Activated naive CD8-positive, alpha-beta T cell treated with anti-CD3 and anti-CD28 coated beads, Interleukin-2, amount 50 U/mL, for 24 hours (primary cell): ENCODE measurements at regions not wholly inside any gene's neighbourhood (a gene's known extent, or its start where the extent isn't known, plus 50 kb on each side); places are given as distances from the start of the nearest gene placed in this dataset.
"Not testable (repeated sequence)": the region's sequence is repeated elsewhere in the genome, so short reads cannot be mapped to it uniquely, and the experiment has no call there.

Source experiments
- ATAC-seq: fragments of 150-1000 bp; cut with Tn5 transposase; one replicate; pipeline ENCODE4 v1.10.0; 2021
- DNase-seq: peaks from one replicate; pipeline ENCODE4 v3.0.0; 2021
- H3K27ac Mint-ChIP-seq: one replicate; pipeline ENCODE4 v1.8.0; 2021; ENCODE audit warnings: mild to moderate bottlenecking, mixed read lengths
- H3K27me3 Mint-ChIP-seq: one replicate; pipeline ENCODE4 v1.8.0; 2021; ENCODE audit warnings: mixed read lengths
- H3K36me3 Mint-ChIP-seq: one replicate; pipeline ENCODE4 v1.8.0; 2021; ENCODE audit warnings: low read depth, mixed read lengths
- H3K4me1 Mint-ChIP-seq: one replicate; pipeline ENCODE4 v1.8.0; 2021; ENCODE audit warnings: mixed read lengths
- H3K4me3 Mint-ChIP-seq: one replicate; pipeline ENCODE4 v1.8.0; 2021; ENCODE audit warnings: mild to moderate bottlenecking, moderate library complexity, mixed read lengths
- H3K9me3 Mint-ChIP-seq: one replicate; pipeline ENCODE4 v1.8.0; 2021; ENCODE audit warnings: mixed read lengths

DNA sequence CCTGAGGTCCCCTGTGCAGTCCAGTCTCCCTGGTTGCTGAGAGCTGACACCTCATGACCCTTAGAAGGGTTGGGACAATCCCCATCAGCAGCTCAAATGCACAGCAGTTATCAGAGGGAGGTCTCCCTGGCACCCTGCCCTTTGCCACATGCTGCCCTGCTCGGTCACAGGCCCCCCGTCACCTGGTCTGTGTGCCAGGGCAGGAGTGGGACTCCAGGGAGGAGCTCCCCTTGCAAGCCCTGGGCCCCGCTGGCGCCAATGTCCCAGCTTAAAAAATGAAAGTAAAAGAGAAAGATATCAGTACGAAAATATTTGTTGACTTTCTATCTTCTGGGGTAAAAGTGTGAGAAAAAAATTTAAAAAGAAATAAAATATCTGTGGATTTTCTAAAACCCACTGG, 68.1 kb upstream of the SLC22A16 start:
- no peak for DNase-seq
- H3K9me3 Mint-ChIP-seq, result peaks cover 12% of the 10 kb centered on the region
- peaks cover 9% of the 10 kb centered on the region for H3K27me3 Mint-ChIP-seq
- no peaks in the 10 kb centered on the region for H3K36me3 Mint-ChIP-seq
- ATAC-seq, result no peak
- peaks cover 9% of the 10 kb centered on the region for H3K4me1 Mint-ChIP-seq
- no peak overlapping the region for H3K27ac Mint-ChIP-seq
- H3K4me3 Mint-ChIP-seq, result no peak overlapping the region

DNA sequence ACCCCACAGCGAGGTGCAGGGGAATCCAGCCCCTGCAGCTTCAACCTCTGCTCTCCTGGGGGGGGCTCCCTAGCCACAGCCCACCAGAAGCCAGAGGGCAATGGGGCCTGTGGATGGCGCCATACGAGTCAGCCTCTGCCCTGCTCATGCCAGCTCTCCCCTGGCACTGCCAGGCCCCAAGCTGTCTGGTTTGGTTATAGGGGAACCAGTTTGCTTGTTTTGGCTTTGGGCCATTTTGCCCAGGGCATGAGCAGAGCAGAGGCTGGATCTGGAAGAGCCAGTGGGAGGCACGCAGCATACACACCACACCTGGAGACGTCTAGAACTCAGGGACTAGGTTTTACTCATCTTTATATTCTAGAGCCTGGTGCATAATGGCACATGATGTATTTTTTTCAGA, 66.7 kb upstream of the SLC22A16 start:
- Mint-ChIP-seq H3K4me3 (no peak overlapping the region), H3K27ac (no peak overlapping the region), H3K4me1 (peaks cover 9% of the 10 kb centered on the region), H3K27me3 (peaks cover 9% of the 10 kb centered on the region), H3K36me3 (no peaks in the 10 kb centered on the region), H3K9me3 (peaks cover 16% of the 10 kb centered on the region)
- no peak for DNase-seq
- no peak for ATAC-seq

DNA sequence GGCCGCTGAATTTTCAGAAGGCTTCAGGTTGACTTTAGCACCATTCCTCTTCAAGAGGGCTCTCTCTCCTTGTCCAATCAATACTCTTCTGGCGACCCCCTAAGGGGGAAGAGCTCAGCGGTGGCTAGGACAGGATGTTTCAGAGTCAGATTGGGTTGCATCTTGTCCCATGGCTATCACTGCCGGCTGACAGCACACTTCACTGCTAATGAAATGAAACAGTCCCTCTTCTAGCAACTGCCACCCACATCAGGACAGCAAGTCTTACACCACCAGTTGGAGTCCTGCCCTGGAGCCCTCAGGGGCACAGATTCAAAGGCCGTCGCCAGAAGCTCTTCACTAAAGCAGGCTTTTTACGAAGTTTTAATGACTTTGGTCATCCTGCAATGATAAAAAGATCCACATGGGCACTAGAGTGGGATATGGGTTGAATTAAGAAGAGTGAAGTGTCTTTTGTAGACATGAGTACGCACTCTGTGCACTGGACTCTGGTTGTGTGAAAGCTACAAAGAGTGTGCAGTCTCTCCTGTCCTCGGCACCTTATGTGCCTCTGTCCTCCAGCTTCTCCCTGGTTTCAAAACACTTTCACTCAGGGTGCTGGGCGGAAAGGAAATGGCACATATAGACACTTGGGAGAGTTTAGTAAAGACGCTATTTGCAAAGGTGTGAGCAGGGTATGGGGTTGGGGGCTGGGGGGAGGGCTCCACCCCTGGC, 66.1 kb upstream of the SLC22A16 start:
- H3K36me3 Mint-ChIP-seq, result no peaks in the 10 kb centered on the region
- no peak overlapping the region for H3K27ac Mint-ChIP-seq
- ATAC-seq (no peak), DNase-seq (no peak)
- peaks cover 16% of the 10 kb centered on the region for H3K9me3 Mint-ChIP-seq
- peaks cover 16% of the 10 kb centered on the region for H3K4me1 Mint-ChIP-seq
- H3K27me3 Mint-ChIP-seq, result peaks cover 9% of the 10 kb centered on the region
- no peak overlapping the region for H3K4me3 Mint-ChIP-seq

DNA sequence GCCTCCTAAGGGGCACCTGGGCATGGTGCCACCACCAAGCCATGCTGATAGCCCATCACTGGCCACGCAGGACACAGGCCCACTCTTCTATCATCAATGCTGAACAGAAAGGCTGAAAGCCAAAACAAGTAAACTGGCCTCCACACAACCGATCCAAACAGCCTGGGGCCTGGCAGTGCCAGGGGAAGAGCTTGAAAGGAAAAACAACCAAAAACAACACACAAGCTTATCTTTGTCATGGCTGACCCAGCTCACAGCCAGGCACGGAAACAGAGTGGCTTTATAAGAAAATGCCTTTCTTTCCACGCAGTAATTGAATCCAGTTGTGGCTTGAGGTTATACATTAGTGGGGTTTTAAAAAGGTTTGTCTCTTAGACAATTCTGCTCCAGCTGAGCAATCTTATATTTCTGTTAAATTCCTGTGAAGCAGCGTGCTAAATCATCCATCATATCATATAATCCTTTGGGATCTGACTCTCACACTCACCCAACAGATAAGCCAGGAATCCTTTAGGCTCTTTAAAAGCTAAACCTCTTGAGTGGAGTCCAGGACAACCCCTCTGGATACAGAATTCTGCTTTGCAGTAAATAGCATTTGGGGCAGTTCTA, 65.4 kb upstream of the SLC22A16 start:
- Mint-ChIP-seq H3K4me1 (peaks cover 22% of the 10 kb centered on the region), H3K27ac (no peak overlapping the region), H3K27me3 (peaks cover 9% of the 10 kb centered on the region), H3K9me3 (peaks cover 15% of the 10 kb centered on the region), H3K36me3 (no peaks in the 10 kb centered on the region), H3K4me3 (no peak overlapping the region)
- ATAC-seq (no peak), DNase-seq (no peak)

DNA sequence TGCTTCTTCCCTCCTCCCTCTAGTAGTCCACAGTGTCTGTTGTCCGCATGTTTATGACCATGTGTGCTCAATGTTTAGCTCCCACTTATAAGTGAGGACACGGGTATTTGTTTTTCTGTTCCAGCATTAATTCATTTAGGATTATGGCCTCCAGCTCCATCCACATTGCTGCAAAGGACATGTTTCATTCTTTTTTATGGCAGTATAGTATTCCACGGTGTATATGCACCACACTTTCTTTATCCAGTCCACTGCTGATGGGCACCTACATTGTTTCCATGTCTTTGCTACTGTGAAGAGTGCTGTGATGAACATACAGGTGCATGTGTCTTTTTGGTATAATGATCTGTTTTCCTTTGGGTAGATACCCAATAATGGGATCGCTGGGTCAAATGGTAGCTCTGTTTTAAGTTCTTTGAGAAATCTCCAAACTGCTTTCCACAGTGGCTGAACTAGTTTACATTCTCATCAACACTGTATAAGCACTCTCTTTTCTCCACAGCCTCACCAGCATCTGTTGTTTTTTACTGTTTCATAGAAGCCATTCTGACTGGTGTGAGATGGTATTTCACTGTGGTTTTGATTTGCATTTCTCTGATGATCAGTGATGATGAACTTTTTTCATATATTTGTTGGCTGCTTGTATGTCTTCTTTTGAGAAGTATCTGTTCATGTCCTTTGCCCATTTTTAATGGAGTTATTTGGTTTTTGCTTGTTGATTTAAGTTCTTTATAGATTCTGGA, 63.0 kb upstream of the SLC22A16 start:
- H3K27ac Mint-ChIP-seq, H3K9me3 Mint-ChIP-seq, DNase-seq, H3K36me3 Mint-ChIP-seq, ATAC-seq, H3K27me3 Mint-ChIP-seq, H3K4me3 Mint-ChIP-seq: not testable (repeated sequence)
- peaks cover 38% of the 10 kb centered on the region for H3K4me1 Mint-ChIP-seq

DNA sequence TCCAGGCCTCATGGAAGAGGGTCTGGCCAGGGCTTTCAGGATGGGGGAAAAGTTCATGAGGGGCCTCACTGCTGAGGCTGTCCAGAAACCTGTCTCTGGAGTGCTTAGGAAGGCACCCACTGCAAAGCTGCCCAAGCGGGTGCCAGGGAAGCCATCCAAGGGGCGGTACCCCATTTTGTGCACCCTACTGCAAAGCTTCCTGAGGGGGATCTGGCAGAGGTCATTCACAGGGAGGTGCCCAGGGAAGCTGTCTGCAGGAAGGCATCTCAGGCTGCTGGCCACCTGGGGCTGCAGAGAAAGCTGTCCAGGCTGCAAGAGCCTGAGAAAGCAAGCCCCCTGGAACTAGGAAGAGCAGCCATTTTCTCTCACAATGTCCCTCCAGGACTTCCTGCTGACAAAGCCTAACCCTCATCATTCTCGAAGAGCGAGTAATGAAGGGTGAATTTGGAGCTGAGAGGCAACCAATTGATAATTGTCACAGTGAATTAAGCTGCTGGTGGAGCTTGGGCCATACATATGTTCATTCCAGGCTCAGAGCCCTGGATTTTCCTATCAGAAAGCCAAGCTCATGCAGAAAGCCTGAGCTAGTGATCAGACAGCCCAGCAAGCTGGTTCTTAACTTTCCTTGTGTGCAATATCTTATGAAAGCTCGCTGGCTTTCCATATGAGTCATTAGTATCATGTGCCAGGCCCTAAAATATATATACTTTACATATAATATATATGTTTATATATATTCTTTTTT, 62.2 kb upstream of the SLC22A16 start:
- no peak overlapping the region for H3K4me3 Mint-ChIP-seq
- H3K27me3 Mint-ChIP-seq, result peaks cover 3% of the 10 kb centered on the region
- H3K36me3 Mint-ChIP-seq, result no peaks in the 10 kb centered on the region
- H3K9me3 Mint-ChIP-seq, result peaks cover 4% of the 10 kb centered on the region
- no peak overlapping the region for H3K27ac Mint-ChIP-seq
- ATAC-seq (no peak), DNase-seq (no peak)
- H3K4me1 Mint-ChIP-seq, result peaks cover 36% of the 10 kb centered on the region

DNA sequence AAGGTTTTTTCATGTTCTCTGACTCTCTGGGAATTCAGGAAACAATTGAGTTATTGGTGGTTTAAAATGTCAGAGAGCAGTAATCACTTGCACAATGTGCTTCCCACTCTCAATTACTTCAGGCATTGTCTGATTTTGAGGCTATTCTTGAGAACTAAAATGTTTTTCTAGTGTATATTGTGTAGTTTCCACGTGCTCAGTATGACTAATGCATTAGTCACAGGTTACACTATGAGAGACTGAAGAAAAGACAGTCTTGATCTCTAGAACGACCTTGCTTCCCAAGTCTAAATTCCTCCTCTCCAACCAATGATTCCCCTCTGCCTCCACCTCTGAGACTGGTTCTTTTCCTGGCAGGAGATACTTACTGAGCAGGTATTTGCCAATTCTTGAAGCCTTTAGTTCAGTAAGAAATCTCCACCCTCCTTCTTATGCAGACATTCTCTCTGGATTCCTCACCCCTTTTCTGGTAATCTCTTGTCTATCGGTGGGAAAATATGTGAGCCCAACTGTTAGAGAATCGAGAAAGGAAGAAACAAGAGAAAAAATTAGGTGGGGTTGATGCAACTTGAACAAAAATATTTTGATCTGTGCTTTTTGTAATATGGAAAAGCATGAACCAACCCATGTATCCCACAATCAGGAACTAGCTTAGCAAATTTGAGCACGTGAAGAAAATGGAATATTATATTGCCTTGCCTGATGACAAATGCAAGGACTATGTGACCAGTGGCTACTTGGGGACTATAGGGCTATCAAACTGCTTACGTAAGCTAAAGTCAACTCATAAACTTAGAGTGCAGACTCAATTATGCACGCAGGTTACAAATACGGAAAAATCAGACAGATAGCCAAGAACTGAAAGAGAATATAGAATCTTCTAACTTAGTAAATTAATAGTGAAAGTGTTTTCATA, 61.1 kb upstream of the SLC22A16 start:
- Mint-ChIP-seq H3K27ac (no peak overlapping the region), H3K27me3 (peaks cover 3% of the 10 kb centered on the region), H3K4me1 (peaks cover 33% of the 10 kb centered on the region), H3K4me3 (no peak overlapping the region), H3K9me3 (peaks cover 4% of the 10 kb centered on the region), H3K36me3 (no peaks in the 10 kb centered on the region)
- ATAC-seq, result peak; percentile 92
- no peak for DNase-seq

DNA sequence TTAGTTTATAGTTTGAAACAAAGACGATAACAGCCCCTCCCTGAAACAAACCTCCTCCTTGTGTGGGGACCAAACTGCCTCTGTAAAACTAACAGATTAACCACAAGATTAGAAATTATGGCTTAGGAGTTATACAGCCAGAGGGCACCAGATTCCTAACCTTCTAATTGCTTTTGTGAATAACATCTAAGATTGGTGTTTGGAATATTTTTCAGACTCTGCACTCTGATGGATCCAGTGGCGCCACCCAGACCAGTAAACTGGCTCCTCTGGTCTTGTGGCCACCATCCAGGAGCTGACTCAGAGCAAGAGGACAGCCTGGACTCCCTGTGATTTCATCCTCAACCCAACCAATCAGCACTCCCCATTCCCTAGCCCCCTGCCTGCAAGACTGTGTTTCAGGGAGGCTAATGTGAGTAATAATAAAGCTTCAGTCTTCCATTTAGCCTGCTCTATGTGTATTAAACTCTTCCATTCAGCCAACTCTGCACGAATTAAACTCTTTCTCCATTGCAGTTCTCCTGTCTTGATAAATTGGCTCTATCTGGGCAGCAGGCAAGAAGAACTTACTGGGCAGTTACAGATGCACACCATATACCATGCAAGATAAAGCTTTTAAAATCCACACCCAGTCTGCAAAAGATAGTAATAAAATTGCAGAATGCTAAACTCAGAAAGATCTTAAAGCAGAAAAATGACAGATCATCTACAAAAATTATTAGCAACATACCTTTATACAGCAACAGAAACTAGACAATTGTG, 58.5 kb upstream of the SLC22A16 start:
- no peaks in the 10 kb centered on the region for H3K36me3 Mint-ChIP-seq
- no peak overlapping the region for H3K27ac Mint-ChIP-seq
- no peak overlapping the region for H3K4me3 Mint-ChIP-seq
- peaks cover 33% of the 10 kb centered on the region for H3K4me1 Mint-ChIP-seq
- peaks cover 4% of the 10 kb centered on the region for H3K9me3 Mint-ChIP-seq
- DNase-seq, result no peak
- H3K27me3 Mint-ChIP-seq, result peaks cover 3% of the 10 kb centered on the region
- ATAC-seq, result no peak

DNA sequence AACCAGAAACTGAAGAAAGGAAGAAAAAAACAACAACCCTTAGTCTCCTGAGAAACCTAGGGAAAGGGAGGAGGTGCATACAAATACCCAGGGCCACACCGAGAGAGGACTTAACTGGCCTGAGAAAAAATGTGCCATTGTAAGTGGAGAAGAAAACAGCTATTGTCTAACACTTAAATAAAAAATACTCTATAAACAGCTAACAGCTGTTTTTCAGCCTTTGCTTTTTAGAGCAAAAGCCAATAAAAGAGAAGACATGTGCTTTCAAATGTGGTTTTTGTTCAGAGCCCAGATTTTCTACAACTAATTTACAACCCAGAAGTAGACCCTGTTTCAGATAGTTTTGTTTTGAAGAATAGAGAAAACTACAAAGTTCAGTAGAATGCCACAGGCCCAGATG, 56.0 kb upstream of the SLC22A16 start:
- Mint-ChIP-seq H3K4me1 (peaks cover 25% of the 10 kb centered on the region), H3K27ac (no peak overlapping the region), H3K9me3 (no peaks in the 10 kb centered on the region), H3K36me3 (no peaks in the 10 kb centered on the region), H3K27me3 (peaks cover 6% of the 10 kb centered on the region), H3K4me3 (no peak overlapping the region)
- no peak for DNase-seq
- ATAC-seq, result no peak

DNA sequence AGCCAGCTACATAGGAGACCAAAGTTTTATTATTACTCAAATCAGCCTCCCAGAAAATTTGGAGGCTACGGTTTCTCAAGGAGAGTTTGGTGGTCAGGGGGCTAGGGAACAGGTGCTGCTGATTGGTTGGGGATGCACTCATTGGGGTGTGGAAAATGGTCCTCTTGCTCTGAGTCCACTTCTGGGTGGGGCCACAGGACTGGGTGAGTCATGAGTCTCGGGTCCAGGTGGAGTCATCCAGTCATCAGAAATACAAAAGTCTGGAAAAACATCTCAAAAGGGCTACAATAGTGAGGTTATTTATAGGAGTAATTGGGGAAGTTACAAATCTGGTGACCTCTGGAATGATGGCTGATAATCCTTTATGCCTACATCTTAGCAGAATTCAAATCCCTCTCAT, 54.3 kb upstream of the SLC22A16 start:
- Mint-ChIP-seq H3K4me1 (peaks cover 8% of the 10 kb centered on the region), H3K27ac (no peak overlapping the region), H3K27me3 (peaks cover 6% of the 10 kb centered on the region), H3K36me3 (no peaks in the 10 kb centered on the region), H3K4me3 (no peak overlapping the region), H3K9me3 (no peaks in the 10 kb centered on the region)
- no peak for ATAC-seq
- no peak for DNase-seq

DNA sequence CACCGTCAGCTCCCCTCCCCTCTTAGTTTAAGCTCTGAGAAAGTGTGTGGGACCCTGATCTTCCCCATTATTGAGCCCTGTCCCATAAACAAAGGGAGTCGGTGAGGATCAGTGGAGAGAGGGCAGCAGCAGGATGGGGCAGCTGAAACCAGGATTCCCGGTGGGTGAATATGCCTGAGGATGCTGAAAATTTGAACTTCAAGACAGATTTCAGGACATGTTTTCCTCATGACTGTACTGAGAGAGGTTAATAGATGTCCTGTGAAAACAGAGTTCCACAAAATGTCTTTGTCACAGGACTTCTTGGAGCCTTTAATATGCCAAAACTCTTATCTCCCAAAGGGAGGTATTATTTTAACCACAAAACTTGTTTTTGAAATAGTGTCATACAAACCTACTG, 53.5 kb upstream of the SLC22A16 start:
- H3K4me3 Mint-ChIP-seq, result no peak overlapping the region
- peaks cover 5% of the 10 kb centered on the region for H3K4me1 Mint-ChIP-seq
- H3K27me3 Mint-ChIP-seq, result peaks cover 6% of the 10 kb centered on the region
- DNase-seq (no peak), ATAC-seq (no peak)
- H3K27ac Mint-ChIP-seq, result no peak overlapping the region
- no peaks in the 10 kb centered on the region for H3K9me3 Mint-ChIP-seq
- H3K36me3 Mint-ChIP-seq, result no peaks in the 10 kb centered on the region

DNA sequence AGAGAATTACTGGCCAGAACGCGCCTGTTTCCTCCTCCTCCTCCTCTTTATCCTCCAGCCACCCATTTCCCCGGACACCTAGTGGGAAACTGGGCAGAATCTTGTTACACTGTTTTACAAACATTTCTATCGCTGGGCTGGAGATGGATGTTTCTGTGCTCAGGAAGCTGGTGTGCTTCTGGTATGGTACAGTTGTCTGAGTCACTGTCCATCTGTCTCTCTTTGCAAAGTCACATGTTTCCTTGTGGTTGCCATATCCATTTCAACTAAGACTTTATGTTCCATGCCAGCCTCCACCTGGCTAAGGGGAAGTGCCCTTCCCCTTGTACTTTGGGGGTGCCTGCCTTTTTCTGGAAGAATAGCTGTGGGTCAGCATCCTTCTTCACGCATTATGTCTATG, 52.9 kb upstream of the SLC22A16 start:
- DNase-seq (no peak), ATAC-seq (no peak)
- Mint-ChIP-seq H3K4me3 (no peak overlapping the region), H3K36me3 (no peaks in the 10 kb centered on the region), H3K4me1 (no peaks in the 10 kb centered on the region), H3K9me3 (no peaks in the 10 kb centered on the region), H3K27me3 (peaks cover 6% of the 10 kb centered on the region), H3K27ac (no peak overlapping the region)

DNA sequence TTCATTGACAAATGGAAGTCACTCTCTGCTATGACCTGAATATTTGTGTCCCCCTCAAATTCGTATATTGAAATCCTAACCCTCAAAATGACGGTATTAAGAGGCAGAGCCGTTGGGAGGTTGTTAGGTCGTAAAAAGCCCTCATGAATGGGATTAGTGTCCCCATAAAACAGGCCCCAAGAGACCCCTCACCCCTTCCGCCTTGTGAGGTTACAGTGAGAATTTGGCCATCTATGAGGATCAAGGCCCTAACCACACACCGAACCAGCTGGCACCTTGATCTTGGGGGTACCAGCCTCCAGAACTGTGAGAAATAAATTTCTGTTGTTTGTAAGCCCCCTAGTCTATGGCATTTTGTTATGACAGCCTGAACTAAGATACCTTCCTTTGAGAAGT, 52.5 kb upstream of the SLC22A16 start:
- no peak for DNase-seq
- no peak overlapping the region for H3K4me3 Mint-ChIP-seq
- H3K9me3 Mint-ChIP-seq, result no peaks in the 10 kb centered on the region
- H3K27ac Mint-ChIP-seq, result no peak overlapping the region
- H3K27me3 Mint-ChIP-seq, result peaks cover 6% of the 10 kb centered on the region
- H3K4me1 Mint-ChIP-seq, result no peaks in the 10 kb centered on the region
- ATAC-seq, result no peak
- H3K36me3 Mint-ChIP-seq, result no peaks in the 10 kb centered on the region
